GM06990 (cell line): ENCODE measurements at regions not wholly inside any gene's neighbourhood (a gene's known extent, or its start where the extent isn't known, plus 50 kb on each side); places are given as distances from the start of the nearest gene placed in this dataset.

Source experiments
- DNase-seq: peaks from one replicate; pipeline ENCODE4 v3.0.0-alpha.2; 2011; ENCODE audit not compliant: insufficient read length; ENCODE audit errors: extremely low read depth
- H3K27me3 ChIP-seq: replicated peaks from 2 replicates; pipeline ENCODE4 v1.6.0; 2011; ENCODE audit warnings: low read length; ENCODE audit not compliant: control insufficient read depth, insufficient read depth
- H3K36me3 ChIP-seq: 2 replicates; pipeline ENCODE4 v1.5.1; 2011; ENCODE audit warnings: low read length; ENCODE audit not compliant: control insufficient read depth, insufficient read depth
- H3K4me3 ChIP-seq: replicated peaks from 2 replicates; pipeline ENCODE4 v1.5.1; 2011; ENCODE audit warnings: low read depth, mild to moderate bottlenecking, control low read depth, low read length
- TF ChIP-seq, protein P1 (sequence below): IDR thresholded peaks from 2 replicates; pipeline ENCODE4 v1.5.1; 2011; ENCODE audit warnings: low read length, control low read depth, mild to moderate bottlenecking, inconsistent platforms; ENCODE audit not compliant: insufficient read depth, poor library complexity, severe bottlenecking

- H3K4me3 ChIP-seq: no peak overlapping the region
- DNase-seq: no peak
- peaks cover 2% of the 10 kb centered on the region for H3K27me3 ChIP-seq
- TF ChIP-seq, protein P1, sequence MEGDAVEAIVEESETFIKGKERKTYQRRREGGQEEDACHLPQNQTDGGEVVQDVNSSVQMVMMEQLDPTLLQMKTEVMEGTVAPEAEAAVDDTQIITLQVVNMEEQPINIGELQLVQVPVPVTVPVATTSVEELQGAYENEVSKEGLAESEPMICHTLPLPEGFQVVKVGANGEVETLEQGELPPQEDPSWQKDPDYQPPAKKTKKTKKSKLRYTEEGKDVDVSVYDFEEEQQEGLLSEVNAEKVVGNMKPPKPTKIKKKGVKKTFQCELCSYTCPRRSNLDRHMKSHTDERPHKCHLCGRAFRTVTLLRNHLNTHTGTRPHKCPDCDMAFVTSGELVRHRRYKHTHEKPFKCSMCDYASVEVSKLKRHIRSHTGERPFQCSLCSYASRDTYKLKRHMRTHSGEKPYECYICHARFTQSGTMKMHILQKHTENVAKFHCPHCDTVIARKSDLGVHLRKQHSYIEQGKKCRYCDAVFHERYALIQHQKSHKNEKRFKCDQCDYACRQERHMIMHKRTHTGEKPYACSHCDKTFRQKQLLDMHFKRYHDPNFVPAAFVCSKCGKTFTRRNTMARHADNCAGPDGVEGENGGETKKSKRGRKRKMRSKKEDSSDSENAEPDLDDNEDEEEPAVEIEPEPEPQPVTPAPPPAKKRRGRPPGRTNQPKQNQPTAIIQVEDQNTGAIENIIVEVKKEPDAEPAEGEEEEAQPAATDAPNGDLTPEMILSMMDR: no peak
- H3K36me3 ChIP-seq: no peaks in the 10 kb centered on the region
Measured at GRCh38 chr3:55198554-55198953, 270.7 kb upstream of the LRTM1 start.

- no peak overlapping the region for H3K4me3 ChIP-seq
- no peaks in the 10 kb centered on the region for H3K36me3 ChIP-seq
- TF ChIP-seq, protein P1: no peak
- peaks cover 2% of the 10 kb centered on the region for H3K27me3 ChIP-seq
- no peak for DNase-seq
Measured at GRCh38 chr3:55197021-55197420, 269.2 kb upstream of the LRTM1 start.

DNA sequence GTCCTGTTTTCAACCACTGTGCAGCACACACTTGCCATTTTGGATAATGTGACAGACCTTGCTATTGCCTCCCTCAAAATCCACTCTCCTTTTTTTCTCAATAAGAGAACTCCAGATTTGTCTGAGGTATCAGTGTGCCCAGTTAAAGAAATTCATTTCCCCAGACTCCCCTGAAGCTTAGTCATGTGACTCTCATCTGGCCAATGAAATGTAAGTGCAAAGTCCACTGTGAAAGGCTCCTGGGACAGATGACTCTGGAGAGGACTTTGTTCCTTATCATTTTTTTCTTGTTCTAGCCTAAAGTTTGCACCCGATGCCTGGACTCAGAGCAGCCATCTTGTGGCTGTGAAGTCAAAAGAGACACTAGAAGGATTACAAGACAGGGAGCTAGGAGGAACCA lies 268.6 kb upstream of the LRTM1 start:
- H3K36me3 ChIP-seq: no peaks in the 10 kb centered on the region
- DNase-seq: no peak
- H3K4me3 ChIP-seq: no peak overlapping the region
- H3K27me3 ChIP-seq: peaks cover 2% of the 10 kb centered on the region
- TF ChIP-seq, protein P1: no peak

DNA sequence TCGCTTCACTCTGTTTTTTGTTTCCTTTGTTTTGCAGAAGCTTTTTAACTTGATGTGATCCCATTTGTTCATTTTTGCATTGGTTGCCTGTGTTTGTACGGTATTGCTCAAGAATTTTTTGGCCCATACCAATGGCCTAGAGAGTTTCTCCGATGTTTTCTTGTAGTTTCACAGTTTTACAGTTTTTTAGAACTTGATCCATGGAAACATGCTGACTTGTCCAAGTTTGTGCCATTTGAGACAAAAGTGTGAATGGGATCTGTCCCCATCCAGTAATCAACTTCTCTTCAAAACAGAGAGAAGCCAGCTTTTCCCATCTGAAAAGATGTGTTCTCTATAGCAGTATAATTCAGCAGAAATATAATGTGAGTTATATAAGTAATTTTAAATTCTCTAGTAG lies 266.5 kb upstream of the LRTM1 start:
- Histone ChIP-seq H3K4me3 (no peak overlapping the region), H3K27me3 (peaks cover 2% of the 10 kb centered on the region), H3K36me3 (no peaks in the 10 kb centered on the region)
- TF ChIP-seq, protein P1: no peak
- no peak for DNase-seq

- no peaks in the 10 kb centered on the region; the same call in 1 of the 2 replicates for H3K27me3 ChIP-seq
- DNase-seq: no peak
- TF ChIP-seq, protein P1: no peak
- H3K36me3 ChIP-seq: no peaks in the 10 kb centered on the region
- H3K4me3 ChIP-seq: no peak overlapping the region
Measured at GRCh38 chr3:55191911-55192775, 264.3 kb upstream of the LRTM1 start.
